Breast epithelium (tissue), 4 donors: ENCODE measurements at regions not wholly inside any gene's neighbourhood (a gene's known extent, or its start where the extent isn't known, plus 50 kb on each side); places are given as distances from the start of the nearest gene placed in this dataset.

ENCODE experiments used
- DNase-seq, 2 donors: peaks; one replicate each; pipeline ENCODE4 v3.0.0-alpha.2; 2019; ENCODE audit warnings: low spot score in 2 of 2
- H3K27ac ChIP-seq, 2 donors: fragments of 200-600 bp; sonication (generic) in 1 of 2; one replicate each; pipeline ENCODE4 v1.5.1; 2016 to 2019; ENCODE audit warnings: mild to moderate bottlenecking in 1 of 2
- H3K27me3 ChIP-seq, 2 donors: fragments of 200-600 bp; sonication (generic) in 1 of 2; one replicate each; pipeline versions ENCODE4 v1.5.1 to v1.6.0; 2017 to 2019; ENCODE audit warnings: control low read depth in 1 of 2, mild to moderate bottlenecking in 1 of 2
- H3K36me3 ChIP-seq: fragments of 200-600 bp; one replicate; pipeline ENCODE4 v1.5.1; 2019
- H3K4me1 ChIP-seq, 2 donors: fragments of 200-600 bp; sonication (generic); one replicate each; pipeline ENCODE4 v1.5.1; 2016 to 2019; ENCODE audit warnings: control low read depth in 1 of 2
- H3K4me3 ChIP-seq, 3 donors: fragments of 200-600 bp; sonication (generic); 1 replicate in 2 of 3; 2 replicates in 1 of 3; pipeline ENCODE4 v1.5.1; 2016 to 2019; ENCODE audit warnings: mild to moderate bottlenecking in 3 of 3, moderate library complexity in 2 of 3
- H3K9me3 ChIP-seq, 2 donors: fragments of 200-600 bp; sonication (generic) in 1 of 2; one replicate each; pipeline ENCODE4 v1.5.1; 2016 to 2019; ENCODE audit warnings: control low read depth in 1 of 2
- POLR2A ChIP-seq: fragments of 450-650 bp; IDR thresholded peaks from one replicate; pipeline ENCODE4 v1.6.1; 2016; ENCODE audit warnings: antibody characterized with exemption, mild to moderate bottlenecking, moderate library complexity
- POLR2AphosphoS5 ChIP-seq, 3 donors: sonication (generic); formaldehyde crosslinking; IDR thresholded peaks; one replicate each; pipeline ENCODE4 v1.6.1; 2017; ENCODE audit warnings: antibody characterized with exemption in 3 of 3
- intact Hi-C: fragments of 100-400 bp; cut with DNase I; formaldehyde crosslinking; loops from one replicate; pipeline ENCODE4 v1.15.1; 2023; ENCODE audit warnings: low total_unique reads
- TF ChIP-seq, protein P1 (sequence below), 3 donors: fragments of 450-650 bp; IDR thresholded peaks; one replicate each; pipeline ENCODE4 v1.5.1; 2016 to 2017; ENCODE audit warnings: antibody characterized with exemption in 3 of 3, mild to moderate bottlenecking in 3 of 3, moderate library complexity in 3 of 3

DNA sequence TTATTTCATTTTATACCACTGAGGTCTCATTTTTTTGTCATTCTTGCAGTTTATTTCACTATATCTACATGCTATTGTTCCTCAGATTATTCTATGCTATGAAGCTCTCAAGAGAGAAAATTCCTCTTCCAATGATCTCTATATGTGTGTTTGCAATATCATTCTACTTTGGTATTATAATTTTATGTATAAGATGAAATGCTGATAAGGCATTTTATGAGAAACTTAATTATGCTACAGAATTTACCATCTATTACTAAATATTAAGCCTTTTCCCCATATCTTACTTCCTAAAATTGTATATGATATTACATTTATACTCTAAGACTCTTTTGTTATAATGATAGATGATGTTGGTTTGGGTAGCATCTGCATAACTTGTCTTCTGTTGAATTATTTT is 765.5 kb downstream of the KCNJ2 start:
- H3K9me3 ChIP-seq, result no peaks in the 10 kb centered on the region
- no peaks in the 10 kb centered on the region for H3K4me1 ChIP-seq

DNA sequence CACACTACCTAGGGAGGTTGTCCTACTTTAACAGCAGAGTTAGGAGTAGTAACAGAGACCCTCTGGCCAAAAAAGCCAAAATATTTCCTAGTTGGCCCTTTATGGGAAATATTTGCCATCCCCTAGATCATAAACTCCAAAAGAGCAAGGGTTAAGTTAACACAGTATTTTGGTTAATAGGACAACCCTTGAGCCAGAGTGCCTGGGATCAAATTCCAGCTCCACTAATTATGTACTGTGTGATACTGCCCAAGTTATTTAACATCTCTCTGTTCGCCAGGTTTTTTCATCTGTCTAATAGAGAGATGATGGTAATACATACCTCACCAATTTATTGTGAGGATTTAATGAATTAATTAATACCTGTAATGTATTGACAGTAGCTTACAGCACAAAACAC is 767.4 kb downstream of the KCNJ2 start:
- no peaks in the 10 kb centered on the region for H3K9me3 ChIP-seq
- no peaks in the 10 kb centered on the region for H3K27me3 ChIP-seq
- no peak overlapping the region for H3K4me3 ChIP-seq
- intact Hi-C loops, result loop anchor here (10.0 kb wide), 1 partner anchor 1588 kb away; no protein-coding TSS in a partner anchor
- H3K27ac ChIP-seq, result no peak overlapping the region
- H3K4me1 ChIP-seq, result no peaks in the 10 kb centered on the region
- H3K36me3 ChIP-seq, result no peaks in the 10 kb centered on the region
- no peak for DNase-seq
- TF ChIP-seq, protein P1, sequence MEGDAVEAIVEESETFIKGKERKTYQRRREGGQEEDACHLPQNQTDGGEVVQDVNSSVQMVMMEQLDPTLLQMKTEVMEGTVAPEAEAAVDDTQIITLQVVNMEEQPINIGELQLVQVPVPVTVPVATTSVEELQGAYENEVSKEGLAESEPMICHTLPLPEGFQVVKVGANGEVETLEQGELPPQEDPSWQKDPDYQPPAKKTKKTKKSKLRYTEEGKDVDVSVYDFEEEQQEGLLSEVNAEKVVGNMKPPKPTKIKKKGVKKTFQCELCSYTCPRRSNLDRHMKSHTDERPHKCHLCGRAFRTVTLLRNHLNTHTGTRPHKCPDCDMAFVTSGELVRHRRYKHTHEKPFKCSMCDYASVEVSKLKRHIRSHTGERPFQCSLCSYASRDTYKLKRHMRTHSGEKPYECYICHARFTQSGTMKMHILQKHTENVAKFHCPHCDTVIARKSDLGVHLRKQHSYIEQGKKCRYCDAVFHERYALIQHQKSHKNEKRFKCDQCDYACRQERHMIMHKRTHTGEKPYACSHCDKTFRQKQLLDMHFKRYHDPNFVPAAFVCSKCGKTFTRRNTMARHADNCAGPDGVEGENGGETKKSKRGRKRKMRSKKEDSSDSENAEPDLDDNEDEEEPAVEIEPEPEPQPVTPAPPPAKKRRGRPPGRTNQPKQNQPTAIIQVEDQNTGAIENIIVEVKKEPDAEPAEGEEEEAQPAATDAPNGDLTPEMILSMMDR (IDR thresholded peaks at IDR 0.05), result no peak
- TF ChIP-seq POLR2AphosphoS5 (IDR thresholded peaks at IDR 0.05) (no peak), POLR2A (no peak)

More for the DNA sequence above, 765.5 kb downstream of the KCNJ2 start:
- TF ChIP-seq, protein P1 (IDR thresholded peaks at IDR 0.05), result no peak
- no peak for TF ChIP-seq POLR2AphosphoS5 (IDR thresholded peaks at IDR 0.05)
- TF ChIP-seq POLR2A, result no peak
- Histone ChIP-seq H3K4me3 (no peak overlapping the region), H3K27ac (no peak overlapping the region), H3K36me3 (no peaks in the 10 kb centered on the region), H3K27me3 (no peaks in the 10 kb centered on the region)
- intact Hi-C loops, result loop anchor here (10.0 kb wide), 1 partner anchor 1590 kb away; no protein-coding TSS in a partner anchor
- no peak for DNase-seq

GRCh38 chr17:70938336-70938735 is 769.0 kb downstream of the KCNJ2 start:
- Histone ChIP-seq H3K4me1 (no peaks in the 10 kb centered on the region), H3K9me3 (no peaks in the 10 kb centered on the region), H3K36me3 (no peaks in the 10 kb centered on the region), H3K27me3 (no peaks in the 10 kb centered on the region), H3K27ac (no peak overlapping the region), H3K4me3 (no peak overlapping the region)
- TF ChIP-seq, protein P1 (IDR thresholded peaks at IDR 0.05), result no peak
- TF ChIP-seq POLR2AphosphoS5 (IDR thresholded peaks at IDR 0.05) (no peak), POLR2A (no peak)
- intact Hi-C loops, result loop anchor here (10.0 kb wide), 1 partner anchor 1586 kb away; no protein-coding TSS in a partner anchor
- no peak for DNase-seq

DNA sequence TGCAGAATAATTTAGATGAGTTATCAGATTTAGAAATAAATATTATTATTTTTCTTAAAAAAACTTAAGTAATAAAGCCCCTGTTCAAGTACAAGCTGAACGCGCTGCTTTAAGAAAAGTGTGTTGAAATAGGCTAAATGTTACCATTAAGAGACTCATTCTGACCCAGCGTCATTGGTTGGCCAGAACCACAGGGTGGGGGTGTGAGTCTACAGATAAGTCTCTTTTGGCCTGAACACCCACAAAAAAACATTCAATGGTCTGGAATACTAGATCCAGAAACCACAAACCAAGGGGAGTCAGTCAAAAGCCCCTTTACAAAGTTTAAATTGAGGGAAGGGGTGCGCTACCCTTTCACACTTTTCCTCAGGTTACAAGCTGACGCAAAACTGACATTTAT is 776.1 kb downstream of the KCNJ2 start:
- no peaks in the 10 kb centered on the region for H3K4me1 ChIP-seq
- intact Hi-C loops, result no loop called here
- peaks cover 0 to 3% of the 10 kb centered on the region in 2 donors for H3K9me3 ChIP-seq
- no peak overlapping the region for H3K27ac ChIP-seq
- H3K36me3 ChIP-seq, result no peaks in the 10 kb centered on the region
- no peak overlapping the region for H3K4me3 ChIP-seq
- no peaks in the 10 kb centered on the region for H3K27me3 ChIP-seq
- TF ChIP-seq, protein P1 (IDR thresholded peaks at IDR 0.05), result no peak
- TF ChIP-seq POLR2AphosphoS5 (IDR thresholded peaks at IDR 0.05) (no peak), POLR2A (no peak)
- no peak for DNase-seq

GRCh38 chr17:70947215-70947614 is 777.9 kb downstream of the KCNJ2 start:
- H3K27ac ChIP-seq, result no peak overlapping the region
- H3K36me3 ChIP-seq, result no peaks in the 10 kb centered on the region
- no peaks in the 10 kb centered on the region for H3K4me1 ChIP-seq
- H3K4me3 ChIP-seq, result no peak overlapping the region
- peaks cover 0 to 3% of the 10 kb centered on the region in 2 donors for H3K9me3 ChIP-seq
- intact Hi-C loops, result no loop called here
- H3K27me3 ChIP-seq, result no peaks in the 10 kb centered on the region
- no peak for DNase-seq
- no peak for TF ChIP-seq POLR2AphosphoS5 (IDR thresholded peaks at IDR 0.05)
- no peak for TF ChIP-seq POLR2A
- TF ChIP-seq, protein P1 (IDR thresholded peaks at IDR 0.05), result no peak
